Jurkat, Clone E6-1 (cell line): ENCODE measurements at regions not wholly inside any gene's neighbourhood (a gene's known extent, or its start where the extent isn't known, plus 50 kb on each side); places are given as distances from the start of the nearest gene placed in this dataset.
"Not testable (repeated sequence)": the region's sequence is repeated elsewhere in the genome, so short reads cannot be mapped to it uniquely, and the experiment has no call there.

ENCODE experiments used
- DNase-seq: peaks from one replicate; pipeline ENCODE4 v3.0.0-alpha.2; 2011; ENCODE audit warnings: low read depth, low spot score
- H3K4me3 ChIP-seq: 2 replicates; pipeline ENCODE4 v1.5.1; 2011; ENCODE audit warnings: mild to moderate bottlenecking, low read length, control low read depth, moderate library complexity

GRCh38 chr1:20432341-20432740, 53.7 kb downstream of the CAMK2N1 start:
- no peak overlapping the region for H3K4me3 ChIP-seq
- no peak for DNase-seq

- DNase-seq = no peak
These were observed 54.9 kb downstream of the CAMK2N1 start for GRCh38 chr1:20431176-20431460.

DNA sequence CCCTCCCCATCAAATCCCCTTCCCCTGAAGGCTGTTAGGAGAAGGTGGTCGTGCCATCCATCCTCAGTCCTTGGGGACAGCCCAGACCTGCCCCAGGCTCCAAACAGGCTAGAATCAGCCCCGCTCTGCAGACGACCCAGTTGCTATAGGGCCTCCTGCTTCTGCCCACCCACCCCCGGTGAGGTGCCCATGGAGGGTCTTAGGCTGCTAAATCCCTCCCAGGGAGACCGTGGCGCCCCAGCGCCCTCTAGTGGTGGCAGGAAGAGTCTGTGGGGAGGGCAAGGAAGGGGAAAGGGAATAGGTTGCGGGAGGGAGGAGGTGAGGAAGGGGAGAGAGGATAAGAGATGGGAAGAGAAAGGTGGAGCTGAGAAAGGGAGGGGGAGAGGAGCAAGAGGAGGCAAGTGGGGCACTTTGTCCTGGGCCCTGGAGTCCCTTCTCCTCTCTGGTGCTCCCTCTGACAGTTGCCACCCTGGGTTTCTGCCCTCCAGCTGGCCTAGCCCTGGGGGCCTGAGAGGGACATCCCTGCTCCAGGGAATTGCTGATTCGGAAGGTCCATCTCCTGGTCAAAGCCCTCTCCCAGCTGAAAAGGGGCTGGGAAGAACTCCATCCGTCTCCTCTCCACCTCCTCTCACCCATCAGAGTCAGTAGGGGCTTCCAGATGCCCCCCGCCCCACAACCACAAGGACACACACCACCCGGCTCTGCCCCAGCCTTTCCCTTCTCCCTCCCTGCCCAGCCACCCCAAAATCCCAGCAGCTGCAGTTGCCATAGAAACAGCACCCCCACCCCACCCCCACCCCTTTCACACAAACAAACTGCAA, 55.4 kb downstream of the CAMK2N1 start:
- no peak overlapping the region for H3K4me3 ChIP-seq
- DNase-seq = peak; percentile 20

More at GRCh38 chr1:20431176-20431460, 54.9 kb downstream of the CAMK2N1 start:
- no peak overlapping the region for H3K4me3 ChIP-seq

GRCh38 chr1:20429296-20429695, 56.7 kb downstream of the CAMK2N1 start:
- no peak overlapping the region for H3K4me3 ChIP-seq
- no peak for DNase-seq

- no peak overlapping the region for H3K4me3 ChIP-seq
- no peak for DNase-seq
These were observed 57.2 kb downstream of the CAMK2N1 start for GRCh38 chr1:20428841-20429240.

DNA sequence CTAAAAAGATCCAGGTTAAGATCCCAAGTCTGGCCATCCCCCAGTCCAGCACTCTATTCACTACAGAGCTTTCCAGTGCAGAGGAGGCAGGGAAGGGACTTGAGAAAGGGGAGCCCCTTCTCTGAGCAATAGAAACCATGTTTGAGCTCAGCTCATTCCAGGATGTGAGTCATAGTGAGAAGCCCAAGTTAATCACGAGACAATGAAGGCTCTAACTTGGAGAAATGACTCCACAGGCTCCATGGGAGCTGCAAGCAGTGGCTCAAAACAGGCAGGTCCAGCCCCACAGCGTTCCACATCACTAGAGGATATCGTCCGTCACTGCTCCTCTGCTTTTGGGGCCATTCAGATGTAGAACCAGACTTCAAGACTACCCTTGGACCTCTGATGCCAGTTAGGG, 59.1 kb downstream of the CAMK2N1 start:
- DNase-seq = no peak

GRCh38 chr1:20426371-20426770, 59.6 kb downstream of the CAMK2N1 start:
- no peak for DNase-seq
- no peak overlapping the region for H3K4me3 ChIP-seq

More for the DNA sequence above, 59.1 kb downstream of the CAMK2N1 start:
- H3K4me3 ChIP-seq = no peak overlapping the region

GRCh38 chr1:20425622-20426021, 60.4 kb downstream of the CAMK2N1 start:
- H3K4me3 ChIP-seq = no peak overlapping the region
- no peak for DNase-seq

GRCh38 chr1:20423169-20423795, 62.7 kb downstream of the CAMK2N1 start:
- no peak overlapping the region for H3K4me3 ChIP-seq
- no peak for DNase-seq

GRCh38 chr1:20421441-20421840, 64.6 kb downstream of the CAMK2N1 start:
- no peak for DNase-seq
- no peak overlapping the region for H3K4me3 ChIP-seq

DNA sequence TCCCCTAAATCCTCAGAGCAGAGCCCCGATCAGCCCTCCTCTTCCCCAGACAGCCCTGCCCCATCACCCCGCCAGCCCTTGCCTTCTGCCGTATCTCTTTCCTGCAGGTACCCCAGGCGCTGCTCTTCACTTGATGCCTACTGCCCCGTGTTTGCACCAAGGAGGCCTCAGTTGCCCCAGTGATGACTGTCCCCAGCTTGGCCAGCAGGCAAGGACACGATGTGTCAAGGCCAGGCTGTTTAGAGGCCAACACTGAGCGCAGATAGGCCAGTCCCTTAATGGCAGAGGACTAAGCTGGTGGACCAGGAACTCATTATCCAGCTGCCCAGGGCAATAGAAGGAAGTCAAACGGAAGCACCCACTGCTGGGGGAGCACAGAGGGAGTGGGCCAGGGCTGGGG, 68.4 kb downstream of the CAMK2N1 start:
- no peak for DNase-seq
- no peak overlapping the region for H3K4me3 ChIP-seq

GRCh38 chr1:20416706-20417105, 69.3 kb downstream of the CAMK2N1 start:
- DNase-seq = no peak
- no peak overlapping the region for H3K4me3 ChIP-seq

GRCh38 chr1:20413776-20414140, 72.3 kb downstream of the CAMK2N1 start:
- H3K4me3 ChIP-seq = no peak overlapping the region
- DNase-seq = no peak

DNA sequence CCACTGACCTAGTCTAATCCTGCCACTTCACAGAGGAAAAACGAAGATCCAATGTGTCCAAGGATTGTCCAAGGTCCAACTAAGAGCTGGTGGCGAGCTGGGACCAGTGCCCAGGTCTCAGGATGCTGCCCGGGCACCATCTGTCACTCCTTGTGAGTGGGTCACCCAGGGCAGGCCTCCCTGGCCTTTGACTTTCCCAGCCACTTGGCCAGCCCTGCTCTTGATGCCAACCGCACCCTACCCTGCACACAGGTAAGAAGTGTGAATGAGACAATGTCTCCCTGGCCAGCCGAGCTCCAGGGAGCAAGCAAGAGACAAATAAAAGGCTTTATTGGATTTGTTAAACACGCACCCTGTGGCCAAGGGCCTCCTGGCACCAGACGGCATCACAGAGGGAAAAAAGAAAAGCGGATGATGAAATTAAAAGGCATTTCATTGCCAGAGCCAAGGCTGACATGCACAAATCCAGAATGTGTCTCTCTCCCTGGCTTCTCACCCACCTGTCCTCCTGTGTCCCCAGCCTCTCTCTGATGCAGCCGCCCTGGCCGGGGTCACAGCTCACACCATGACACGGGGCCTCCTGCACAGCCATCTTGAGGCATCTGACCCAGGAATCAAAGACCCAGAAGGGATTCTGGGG, 72.8 kb downstream of the CAMK2N1 start:
- H3K4me3 ChIP-seq = no peak overlapping the region
- no peak for DNase-seq

DNA sequence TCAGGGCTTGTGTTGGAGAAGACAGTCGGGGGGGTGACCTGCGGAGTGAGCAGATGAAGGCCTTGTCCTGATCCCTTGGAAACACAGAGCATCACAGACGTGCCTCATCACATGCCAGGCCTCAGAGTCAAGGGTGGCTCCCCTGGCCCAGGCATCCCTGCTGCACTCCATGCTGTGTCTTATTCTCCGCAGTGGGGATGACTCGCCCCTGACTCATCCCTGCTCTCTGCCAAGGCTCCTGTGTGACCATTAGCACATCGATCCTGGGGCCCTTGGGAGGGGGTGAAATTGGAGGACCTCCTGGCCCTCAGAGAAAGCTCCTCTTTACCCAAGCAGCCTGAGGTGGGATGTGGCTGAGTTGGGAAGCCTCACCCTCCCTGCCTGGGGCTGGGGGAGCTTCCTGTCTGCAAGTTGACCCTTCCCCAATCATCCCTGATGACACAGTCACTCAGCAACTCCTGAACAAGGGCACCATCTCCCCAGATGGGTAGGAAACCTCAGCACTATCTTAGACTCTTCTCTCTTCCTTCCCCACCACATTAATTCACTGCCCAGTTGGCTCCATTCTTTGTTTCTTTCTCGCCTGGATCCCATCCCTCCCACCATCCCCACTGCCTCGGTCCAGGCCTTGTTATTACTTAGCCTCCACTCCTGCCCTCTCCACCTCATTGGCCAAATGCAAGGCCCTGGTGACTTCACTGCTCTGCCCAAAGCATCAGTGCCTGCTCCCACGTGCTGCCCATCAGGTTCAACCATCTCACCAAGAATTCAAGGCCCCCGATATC, 74.6 kb downstream of the CAMK2N1 start:
- DNase-seq = no peak
- no peak overlapping the region for H3K4me3 ChIP-seq

DNA sequence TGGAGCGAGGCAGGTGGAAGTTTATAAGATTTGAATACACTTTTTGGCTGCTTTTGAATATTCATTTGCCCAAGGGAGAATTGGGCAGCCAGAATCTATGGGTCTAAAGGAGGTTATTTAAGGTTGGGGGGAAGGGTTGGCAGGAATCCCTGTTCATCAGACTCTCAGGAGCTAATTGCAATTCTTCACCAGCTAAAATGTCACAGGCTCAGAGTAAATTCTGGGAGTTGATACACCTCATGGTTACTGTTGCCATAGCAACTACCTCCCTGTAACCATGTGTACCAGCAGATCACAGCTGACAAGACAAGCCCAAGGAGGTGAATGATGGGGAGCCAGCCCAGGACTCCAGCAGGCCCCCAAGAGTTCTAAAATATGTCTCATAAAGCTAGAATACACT, 75.5 kb downstream of the CAMK2N1 start:
- DNase-seq = peak; percentile 3
- H3K4me3 ChIP-seq = no peak overlapping the region

DNA sequence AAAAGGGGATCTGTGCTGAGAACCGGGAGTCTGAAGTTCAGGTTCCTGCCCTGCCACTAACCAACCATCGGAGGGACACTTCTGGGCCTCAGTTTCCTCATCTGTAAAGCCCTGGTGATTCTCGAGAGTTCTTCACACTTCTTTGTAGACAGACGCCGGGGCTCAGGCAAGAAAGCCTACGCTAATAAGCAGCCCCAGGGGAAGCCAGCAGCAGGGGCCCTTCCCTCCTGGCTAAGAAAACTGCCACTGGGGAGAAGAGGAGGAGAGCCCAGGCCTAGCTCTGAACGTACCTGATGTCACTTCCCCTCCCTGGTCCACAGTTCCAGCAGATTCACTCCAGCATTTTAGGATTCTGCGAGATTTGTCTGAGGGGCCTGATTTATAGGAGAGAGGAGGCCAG, 76.0 kb downstream of the CAMK2N1 start:
- no peak for DNase-seq
- no peak overlapping the region for H3K4me3 ChIP-seq

GRCh38 chr1:20409012-20409411, 77.0 kb downstream of the CAMK2N1 start:
- no peak overlapping the region for H3K4me3 ChIP-seq
- DNase-seq = no peak

DNA sequence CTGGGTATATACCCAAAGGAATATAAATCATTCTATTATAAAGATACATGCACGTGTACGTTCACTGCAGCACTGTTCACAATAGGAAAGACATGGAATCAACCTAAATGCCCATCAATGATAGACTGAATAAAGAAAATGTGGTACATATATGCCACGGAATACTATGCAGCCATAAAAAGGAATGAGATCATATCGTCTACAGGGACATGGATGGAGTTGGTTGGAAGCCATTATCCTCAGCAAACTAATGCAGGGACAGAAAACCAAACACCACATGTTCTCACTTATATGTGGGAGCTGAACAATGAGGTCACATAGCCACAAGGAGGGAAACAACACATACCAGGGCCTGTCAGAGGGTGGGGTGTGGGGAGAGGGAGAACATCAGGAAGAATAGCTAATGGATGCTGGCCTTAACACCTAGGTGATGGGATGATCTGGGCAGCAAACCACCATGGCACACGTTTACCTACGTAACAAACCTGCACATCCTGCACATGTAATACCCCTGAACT, 77.8 kb downstream of the CAMK2N1 start:
- H3K4me3 ChIP-seq, DNase-seq: not testable (repeated sequence)
